ENCODE measurements at regions not wholly inside any gene's neighbourhood (a gene's known extent, or its start where the extent isn't known, plus 50 kb on each side); places are given as distances from the start of the nearest gene placed in this dataset.
"Not testable (repeated sequence)": the region's sequence is repeated elsewhere in the genome, so short reads cannot be mapped to it uniquely, and the experiment has no call there.

DNA sequence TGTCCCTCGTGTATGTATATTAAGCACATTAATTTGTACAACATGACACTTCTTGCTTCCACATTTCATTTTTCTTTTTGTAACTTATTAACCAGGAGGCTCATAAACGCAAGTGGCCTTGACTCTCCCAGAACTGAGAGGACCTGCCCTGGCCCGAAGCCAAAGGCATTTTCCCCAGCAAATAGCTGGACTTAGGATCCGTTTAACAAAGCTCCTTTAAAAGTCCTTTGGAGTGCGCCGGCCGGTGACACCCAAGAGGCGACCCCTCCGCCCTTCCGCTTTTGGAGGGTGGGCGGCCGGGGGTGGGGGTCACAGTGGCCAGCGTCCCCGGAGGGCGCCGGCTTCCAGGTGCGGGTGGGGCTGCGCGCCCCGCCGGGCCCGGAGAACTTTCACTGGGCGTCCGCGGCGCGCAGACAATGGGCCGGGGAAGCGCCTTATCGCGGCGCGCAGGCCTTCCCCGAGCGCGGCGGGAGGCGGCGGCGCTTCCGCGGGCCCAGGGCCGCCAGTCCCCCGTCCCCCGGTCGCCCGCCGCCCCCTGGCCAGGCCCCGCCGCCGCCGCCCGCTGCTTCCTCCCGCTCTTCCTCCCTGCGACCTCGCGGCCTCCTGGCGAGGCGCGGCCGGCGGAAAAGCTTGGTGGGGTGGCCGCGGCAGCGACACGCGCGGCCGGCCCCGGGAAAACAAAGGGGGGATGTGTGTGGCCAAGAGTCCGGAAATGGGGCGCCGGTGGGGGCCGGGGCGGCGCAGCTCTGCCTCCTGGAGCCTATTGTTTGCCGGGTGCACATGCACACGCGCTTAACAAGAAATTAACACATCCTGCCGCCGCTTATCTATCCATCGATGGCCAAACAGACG is 613.4 kb downstream of the MCTP2 start:
- DNase-seq (ENCODE audit: low spot score): peak; percentile 0

GRCh38 chr15:94845390-94845716 is 614.0 kb downstream of the MCTP2 start:
- DNase-seq (ENCODE audit: low spot score): no peak

GRCh38 chr15:94847325-94847724 is 616.0 kb downstream of the MCTP2 start:
- DNase-seq (ENCODE audit: low spot score): no peak

DNA sequence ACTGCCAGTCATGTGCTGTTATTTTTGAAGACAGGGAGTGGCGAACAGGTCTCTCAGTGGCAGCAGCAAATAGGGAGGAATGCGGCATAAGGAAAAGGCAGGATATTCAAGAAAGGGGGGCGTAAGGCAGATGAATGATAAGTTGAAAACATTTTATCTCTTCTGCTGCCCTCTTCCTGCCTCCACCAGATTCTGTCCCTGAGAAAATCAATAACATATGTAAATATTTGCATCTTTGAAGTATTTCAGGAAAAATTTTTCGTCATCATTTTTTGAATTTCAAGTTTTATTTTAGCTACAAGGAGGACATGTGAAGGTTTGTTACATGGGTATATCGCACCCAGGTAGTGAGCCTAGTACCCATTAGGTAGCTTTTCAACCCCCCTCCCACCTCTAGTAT is 616.7 kb downstream of the MCTP2 start:
- no peak for DNase-seq (ENCODE audit: low spot score)

DNA sequence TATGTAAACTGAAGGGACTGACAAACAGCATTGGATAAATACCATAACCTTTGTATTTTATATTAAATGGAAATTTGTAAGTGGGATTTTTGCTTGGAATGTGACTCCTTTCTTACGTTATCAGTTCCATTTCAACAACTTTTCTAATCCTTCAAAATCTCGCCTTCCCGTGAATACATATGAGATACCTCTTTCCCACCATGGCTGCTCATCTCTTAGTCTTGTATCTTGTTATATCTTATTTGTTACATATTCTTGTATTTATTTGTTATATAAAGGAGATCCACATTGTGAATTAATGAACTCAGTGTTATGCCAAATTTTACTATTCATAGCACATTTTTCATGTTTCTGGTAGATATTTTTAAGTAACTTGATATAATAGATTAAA is 623.7 kb downstream of the MCTP2 start:
- no peak for DNase-seq (ENCODE audit: low spot score)

- DNase-seq (ENCODE audit: low spot score): no peak
These were observed 624.3 kb downstream of the MCTP2 start for GRCh38 chr15:94855409-94856266.

DNA sequence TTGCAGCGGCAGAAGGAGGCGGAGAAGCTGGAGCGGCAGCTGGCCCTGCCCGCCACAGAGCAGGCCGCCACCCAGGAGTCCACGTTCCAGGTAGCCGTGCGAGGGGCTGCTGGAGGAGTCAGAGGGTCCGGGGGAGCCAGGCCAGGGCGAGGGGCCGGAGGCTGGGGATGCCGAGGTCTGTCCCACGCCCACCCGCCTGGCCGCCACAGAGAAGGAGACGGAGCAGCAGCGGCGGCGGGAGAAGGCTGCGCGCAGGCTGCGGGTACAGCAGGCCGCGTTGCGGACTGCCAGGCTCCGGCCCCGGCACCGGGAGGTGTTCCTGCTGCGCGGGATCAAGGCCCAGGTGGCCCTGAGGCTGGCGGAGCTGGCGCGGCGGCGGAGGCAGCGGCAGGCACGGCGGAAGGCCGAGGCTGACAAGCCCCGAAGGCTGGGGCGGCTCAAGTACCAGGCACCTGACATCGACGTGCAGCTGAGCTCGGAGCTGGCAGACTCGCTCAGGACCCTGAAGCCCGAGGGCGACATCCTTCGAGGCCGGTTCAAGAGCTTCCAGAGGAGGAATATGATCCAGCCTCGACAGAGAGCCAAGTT is 625.0 kb downstream of the MCTP2 start:
- no peak for DNase-seq (ENCODE audit: low spot score)

DNA sequence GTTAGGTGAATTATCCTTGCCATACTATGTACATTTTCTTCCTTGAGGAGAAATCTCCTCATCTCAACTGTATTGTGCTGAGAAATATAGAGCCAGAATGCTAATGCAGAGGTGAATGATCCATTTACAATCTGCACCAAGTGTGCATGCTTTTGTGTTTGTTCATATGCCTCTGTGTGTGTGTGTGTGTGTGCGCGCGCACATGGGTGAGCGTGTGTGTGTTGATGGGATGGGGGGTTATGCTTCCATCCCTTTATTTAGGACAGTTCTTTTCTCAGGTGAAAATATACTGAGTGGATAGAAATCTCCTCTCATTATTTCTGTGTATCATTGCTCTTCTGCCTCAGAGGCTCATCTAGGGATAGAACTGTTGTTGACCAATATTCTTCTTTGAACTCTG is 626.1 kb downstream of the MCTP2 start:
- no peak for DNase-seq (ENCODE audit: low spot score)

- DNase-seq (ENCODE audit: low spot score): no peak
These were observed 626.6 kb downstream of the MCTP2 start for GRCh38 chr15:94858011-94858410.

- no peak for DNase-seq (ENCODE audit: low spot score)
These were observed 627.1 kb downstream of the MCTP2 start for GRCh38 chr15:94858449-94858848.

- no peak for DNase-seq (ENCODE audit: low spot score)
These were observed 627.6 kb downstream of the MCTP2 start for GRCh38 chr15:94858920-94859319.

GRCh38 chr15:94864600-94864999 is 633.2 kb downstream of the MCTP2 start:
- no peak for DNase-seq (ENCODE audit: low spot score)

DNA sequence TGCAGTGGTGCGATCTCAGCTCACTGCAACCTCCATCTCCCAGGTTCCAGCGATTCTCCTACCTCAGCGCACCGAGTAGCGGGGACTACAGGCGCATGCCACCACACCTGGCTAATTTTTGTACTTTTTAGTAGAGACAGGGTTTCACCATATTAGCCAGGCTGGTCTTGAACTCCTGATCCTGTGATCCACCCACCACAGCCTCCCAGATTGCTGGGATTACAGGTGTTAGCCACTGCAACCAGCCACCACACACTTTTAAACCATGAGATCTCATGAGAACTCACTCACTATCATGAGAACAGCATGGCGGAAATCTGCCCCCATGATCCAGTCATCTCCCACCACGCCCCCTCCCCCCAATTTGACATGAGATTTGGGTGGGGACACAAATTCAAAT is 636.9 kb downstream of the MCTP2 start:
- DNase-seq (ENCODE audit: low spot score): not testable (repeated sequence)

DNA sequence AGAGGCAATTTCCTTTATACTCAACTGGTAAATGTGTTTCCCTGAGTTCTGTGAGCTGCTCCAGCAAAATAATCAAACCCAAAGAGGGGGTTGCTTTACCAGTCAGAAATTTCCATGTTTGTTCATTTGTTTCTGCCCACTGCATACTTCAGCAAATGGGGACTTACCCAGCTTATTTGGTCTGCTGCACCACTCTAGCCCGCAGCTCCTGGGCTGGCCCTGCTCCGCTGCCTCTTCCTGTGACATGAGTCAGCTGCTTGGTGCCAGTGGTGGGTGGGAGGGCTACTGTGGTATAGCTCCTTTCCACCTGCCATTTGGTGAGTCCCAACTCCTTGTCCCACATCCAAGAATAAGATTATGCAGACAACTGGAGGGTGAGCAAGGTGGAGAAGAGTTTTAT is 644.2 kb downstream of the MCTP2 start:
- no peak for DNase-seq (ENCODE audit: low spot score)

GRCh38 chr15:94877833-94878232 is 646.5 kb downstream of the MCTP2 start:
- DNase-seq (ENCODE audit: low spot score): no peak

DNA sequence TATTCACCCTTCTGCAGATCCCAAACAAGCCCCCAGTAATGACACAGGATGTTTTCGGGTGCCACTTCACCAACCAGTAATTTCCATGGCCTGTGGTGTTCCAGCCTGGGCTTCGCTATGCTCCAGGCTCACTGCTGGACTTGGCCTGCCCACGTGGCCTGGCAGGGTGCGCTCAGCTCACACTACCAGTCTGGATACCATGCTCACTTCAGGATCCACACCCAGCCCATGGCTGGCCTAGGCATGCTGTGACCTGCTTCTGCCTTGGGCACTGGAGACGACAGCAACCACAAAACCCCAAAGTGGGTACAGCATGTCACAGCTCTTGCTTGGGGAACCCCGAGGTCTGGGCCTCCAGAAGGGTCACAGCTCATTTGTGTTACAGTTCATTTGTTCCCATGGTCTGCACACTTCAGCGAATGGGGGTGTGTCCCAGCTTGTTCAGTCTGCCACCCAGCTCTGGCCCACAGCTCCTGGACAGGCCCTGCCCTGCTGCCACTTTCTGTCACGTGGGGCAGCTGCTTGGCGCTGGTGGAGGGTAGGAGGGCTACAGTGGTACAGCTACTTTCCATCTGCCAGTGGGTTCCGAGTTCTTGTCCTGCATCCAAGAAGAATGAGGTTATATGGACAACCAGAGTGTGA is 650.8 kb downstream of the MCTP2 start:
- DNase-seq (ENCODE audit: low spot score): no peak

- no peak for DNase-seq (ENCODE audit: low spot score)
These were observed 656.0 kb downstream of the MCTP2 start for GRCh38 chr15:94887391-94887790.

- DNase-seq (ENCODE audit: low spot score): no peak
These were observed 657.8 kb downstream of the MCTP2 start for GRCh38 chr15:94889153-94889552.

GRCh38 chr15:94893091-94893490 is 661.7 kb downstream of the MCTP2 start:
- DNase-seq (ENCODE audit: low spot score): peak; percentile 70

DNA sequence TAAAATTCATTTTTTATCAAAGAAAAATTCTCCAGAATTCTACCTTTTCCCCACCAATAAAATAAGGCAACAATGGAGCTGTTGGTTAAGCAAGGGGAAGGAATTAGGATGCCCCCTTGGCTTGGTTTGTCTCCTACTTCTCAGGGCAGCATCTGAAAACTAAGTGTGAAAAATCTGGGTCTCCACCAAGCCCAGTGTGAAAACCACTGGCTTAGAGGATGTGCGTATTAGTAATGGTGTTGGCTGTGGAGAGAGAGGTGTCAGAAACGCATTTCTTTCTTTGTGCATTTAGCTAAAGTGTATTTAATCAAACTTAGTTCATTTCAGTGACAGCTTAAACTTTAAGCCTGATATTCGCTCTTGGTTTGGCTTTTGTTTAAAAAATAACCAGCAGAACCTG is 662.7 kb downstream of the MCTP2 start:
- DNase-seq (ENCODE audit: low spot score): no peak

- no peak for DNase-seq (ENCODE audit: low spot score)
These were observed 678.1 kb downstream of the MCTP2 start for GRCh38 chr15:94909510-94909909.

DNA sequence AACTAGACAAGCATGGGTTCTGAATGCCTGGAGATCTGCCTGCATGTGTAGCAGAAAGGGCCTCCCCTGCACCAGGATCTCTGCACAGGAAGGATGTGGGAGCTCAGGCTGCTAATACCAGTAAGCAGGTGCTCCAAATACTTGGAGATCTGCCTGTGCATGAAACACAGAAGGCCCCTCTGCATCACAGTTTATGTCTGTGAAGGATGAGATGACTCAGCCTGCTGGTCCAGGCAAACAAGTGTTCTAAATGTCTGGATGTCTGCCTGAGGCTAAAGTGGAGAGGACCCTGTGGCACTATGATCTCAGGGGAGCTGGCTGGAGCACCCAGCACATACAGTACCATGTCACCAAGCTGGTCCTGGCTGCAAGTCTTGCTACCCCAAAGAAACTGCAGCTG is 678.8 kb downstream of the MCTP2 start:
- DNase-seq (ENCODE audit: low spot score): no peak

- no peak for DNase-seq (ENCODE audit: low spot score)
These were observed 681.4 kb downstream of the MCTP2 start for GRCh38 chr15:94912760-94913159.
